GM13976 (cell line): ENCODE measurements at regions not wholly inside any gene's neighbourhood (a gene's known extent, or its start where the extent isn't known, plus 50 kb on each side); places are given as distances from the start of the nearest gene placed in this dataset.
"Not testable (repeated sequence)": the region's sequence is repeated elsewhere in the genome, so short reads cannot be mapped to it uniquely, and the experiment has no call there.

Experiments
- DNase-seq: peaks from one replicate; pipeline ENCODE4 v3.0.0; 2012; ENCODE audit warnings: low spot score
- CTCF ChIP-seq: IDR thresholded peaks from 2 replicates; pipeline ENCODE4 v1.5.1; 2012; ENCODE audit warnings: borderline replicate concordance, mild to moderate bottlenecking; ENCODE audit not compliant: insufficient read depth; ENCODE audit errors: extremely low read depth, missing control alignments, control extremely low read depth
- in situ Hi-C: fragments of 300-500 bp; cut with MboI; formaldehyde crosslinking; loops from one replicate; pipeline ENCODE4 v1.12.0; 2022; ENCODE audit warnings: low sequenced_read_pairs, mixed read lengths, inconsistent platforms; ENCODE audit not compliant: unreplicated experiment

- in situ Hi-C loops = loop anchor here (25.0 kb wide), 1 partner anchor 582 kb away; no protein-coding TSS in a partner anchor
- no peak for TF ChIP-seq CTCF
- no peak for DNase-seq
Observed at GRCh38 chr7:136105191-136105590, 128.0 kb upstream of the MTPN start.

- no peak for TF ChIP-seq CTCF
- no peak for DNase-seq
- in situ Hi-C loops = loop anchor here (25.0 kb wide), 1 partner anchor 583 kb away; no protein-coding TSS in a partner anchor
Observed at GRCh38 chr7:136104269-136104603, 127.1 kb upstream of the MTPN start.

- no peak for TF ChIP-seq CTCF
- no peak for DNase-seq
- in situ Hi-C loops = loop anchor here (25.0 kb wide), 1 partner anchor 584 kb away; no protein-coding TSS in a partner anchor
Observed at GRCh38 chr7:136103545-136104268, 126.5 kb upstream of the MTPN start.

GRCh38 chr7:136102881-136103280 is 125.7 kb upstream of the MTPN start:
- no peak for DNase-seq
- in situ Hi-C loops = loop anchor here (25.0 kb wide), 1 partner anchor 584 kb away; no protein-coding TSS in a partner anchor
- no peak for TF ChIP-seq CTCF

- in situ Hi-C loops, DNase-seq: not testable (repeated sequence)
Observed at GRCh38 chr7:136092714-136093113, 115.6 kb upstream of the MTPN start.

- TF ChIP-seq CTCF = no peak
- in situ Hi-C loops = no loop called here
- DNase-seq = no peak
Observed at GRCh38 chr7:136087881-136088280, 110.7 kb upstream of the MTPN start.

- no peak for TF ChIP-seq CTCF
- no peak for DNase-seq
- in situ Hi-C loops = no loop called here
Observed at GRCh38 chr7:136086712-136087111, 109.6 kb upstream of the MTPN start.
